Hematopoietic multipotent progenitor cell treated with erythropoietin and hydrocortisone succinate and interleukin-3 and kit ligand, for 17 days (in vitro differentiated cells): ENCODE measurements at regions not wholly inside any gene's neighbourhood (a gene's known extent, or its start where the extent isn't known, plus 50 kb on each side); places are given as distances from the start of the nearest gene placed in this dataset.

Experiments
- DNase-seq: peaks from one replicate; pipeline ENCODE4 v3.0.0-alpha.2; 2015; ENCODE audit warnings: low spot score

DNA sequence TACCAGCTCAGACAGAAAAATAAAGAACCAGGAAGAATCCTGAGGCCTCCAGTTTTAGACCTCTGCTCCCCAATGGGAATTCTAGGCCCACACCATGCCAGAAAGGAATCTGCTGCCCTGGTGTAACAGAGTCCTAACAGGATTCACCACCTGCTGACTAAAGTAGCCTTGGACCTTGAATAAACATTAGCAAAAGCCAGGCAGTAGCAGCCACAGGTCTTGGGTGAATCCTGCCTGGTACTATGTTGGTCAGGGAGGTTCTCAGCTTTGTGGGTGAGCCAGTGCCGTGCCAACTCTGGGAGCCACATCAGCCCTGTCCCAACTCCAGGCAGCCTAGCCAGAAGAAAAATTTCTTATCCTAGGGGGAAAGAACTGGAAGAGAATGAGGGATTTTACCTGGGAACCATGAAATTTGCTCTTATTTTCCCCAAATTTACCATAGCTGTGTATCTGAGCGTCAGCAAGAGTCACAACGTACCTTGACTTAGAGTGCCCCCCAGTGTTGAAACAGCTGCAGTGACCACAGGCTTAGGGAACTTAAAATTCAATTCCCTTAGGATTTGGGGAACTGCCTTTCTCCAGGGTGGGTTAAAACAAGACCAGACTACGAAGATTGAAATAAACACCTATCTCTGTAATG, 1895.6 kb upstream of the PRR20A start:
- DNase-seq: no peak

DNA sequence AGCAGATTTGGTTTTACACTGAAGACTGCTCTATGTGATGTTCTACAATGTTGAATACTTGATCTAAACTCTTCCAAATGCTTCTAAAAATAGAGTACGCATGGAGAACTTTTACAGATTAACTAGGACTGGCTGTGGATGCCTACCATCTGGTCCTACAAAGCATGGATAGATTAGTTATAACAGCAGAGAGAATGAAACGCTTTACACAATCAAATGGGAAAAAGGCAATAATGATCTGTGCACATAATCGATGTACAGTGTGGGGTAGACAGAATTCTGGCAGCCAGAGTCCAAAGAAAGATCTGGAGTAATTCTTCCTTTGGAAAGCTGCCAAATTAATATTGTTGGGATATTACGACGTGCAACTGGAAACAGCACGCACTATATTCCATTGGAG, 1885.5 kb upstream of the PRR20A start:
- DNase-seq: no peak

DNA sequence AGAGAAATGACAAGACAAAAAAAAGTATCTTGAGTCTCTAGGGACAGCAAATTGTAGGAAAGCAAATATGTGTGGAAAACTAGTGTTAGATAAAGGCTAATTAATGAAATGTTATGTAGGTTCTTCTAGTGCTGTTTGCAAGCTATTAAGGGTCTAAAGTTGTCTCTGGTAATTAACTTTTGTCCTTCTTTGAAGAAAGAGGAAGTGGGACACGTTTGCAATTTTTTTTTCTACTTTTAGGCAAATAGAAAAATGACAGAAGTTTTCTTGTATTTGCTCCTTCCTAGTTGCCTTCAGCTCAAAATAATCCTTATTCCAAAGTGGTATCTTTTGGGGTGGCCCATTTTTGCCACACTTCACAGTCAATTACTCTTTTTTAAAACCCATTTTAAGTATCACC, 1877.7 kb upstream of the PRR20A start:
- DNase-seq: no peak

DNA sequence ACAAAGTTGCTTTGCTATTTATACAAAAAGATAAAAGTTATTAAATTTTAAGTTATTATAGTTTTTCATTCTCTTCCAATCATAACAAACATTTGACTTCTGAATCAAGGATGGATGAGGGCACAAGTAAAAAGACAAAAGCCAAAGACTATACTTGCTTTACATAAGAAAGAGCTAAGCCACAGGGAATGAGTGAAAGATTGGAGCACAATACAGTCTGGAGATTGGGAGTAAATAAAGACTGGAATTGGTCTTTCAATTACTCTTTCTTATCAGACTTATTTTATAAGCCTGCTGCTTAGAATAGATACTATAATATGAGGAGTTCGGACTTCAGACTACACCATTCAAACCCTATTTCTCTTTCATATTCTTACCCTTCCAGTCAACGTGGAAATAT, 1874.1 kb upstream of the PRR20A start:
- no peak for DNase-seq

DNA sequence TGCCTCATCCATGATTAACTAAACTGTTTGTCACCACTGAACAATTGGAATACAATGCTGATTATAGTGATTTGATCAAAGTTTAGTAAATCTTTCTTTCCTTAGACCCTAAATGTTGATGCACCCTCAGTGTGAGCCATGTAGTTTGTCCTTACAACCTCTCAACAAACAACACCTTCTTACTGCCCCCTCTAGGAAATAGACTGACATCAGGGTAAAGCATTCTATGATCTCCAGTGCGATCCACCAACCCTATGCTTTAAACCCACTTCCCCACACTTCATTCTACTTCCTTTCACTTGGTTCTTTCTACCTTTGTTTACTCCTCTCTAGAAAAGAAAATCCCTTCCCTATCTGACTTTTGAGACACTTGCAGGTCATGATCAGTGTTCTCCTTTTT, 1842.5 kb upstream of the PRR20A start:
- DNase-seq: no peak

DNA sequence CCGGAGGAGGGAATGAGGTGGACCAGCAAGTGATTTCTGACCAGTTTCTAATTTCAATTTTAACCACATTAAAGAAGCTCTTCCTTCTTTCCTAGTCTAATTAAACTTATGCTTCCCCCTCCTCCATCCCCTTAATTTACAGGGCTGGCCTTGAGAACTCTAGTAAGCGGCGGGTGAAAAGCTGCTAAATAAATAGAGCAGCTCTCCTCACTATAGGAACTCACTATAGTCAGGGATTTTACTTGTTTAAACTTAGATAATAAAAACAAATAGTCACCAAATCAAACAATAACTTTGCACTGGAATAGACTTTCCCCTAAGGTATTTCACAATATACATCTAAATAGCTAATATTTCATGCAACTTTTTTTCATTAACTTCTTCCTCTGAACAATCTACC, 1838.2 kb upstream of the PRR20A start:
- DNase-seq: no peak

DNA sequence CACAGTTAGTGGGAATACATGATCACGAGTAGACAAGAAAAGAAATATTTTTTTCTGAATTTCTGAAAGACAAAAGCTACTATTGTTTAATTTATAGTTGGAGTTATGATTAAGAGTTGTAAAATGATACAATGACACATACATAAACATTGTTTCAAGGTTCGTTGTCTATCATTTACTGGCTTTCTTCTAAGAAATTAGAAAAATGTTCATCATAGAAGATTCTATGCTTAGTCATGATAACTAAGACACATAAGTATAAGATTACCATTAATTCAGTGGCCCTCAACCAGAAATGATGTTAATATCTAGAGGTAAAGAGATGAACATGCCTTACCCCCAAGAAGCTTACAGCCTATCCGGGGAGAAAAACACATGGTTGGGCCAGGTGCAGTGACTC, 1832.8 kb upstream of the PRR20A start:
- DNase-seq: no peak

DNA sequence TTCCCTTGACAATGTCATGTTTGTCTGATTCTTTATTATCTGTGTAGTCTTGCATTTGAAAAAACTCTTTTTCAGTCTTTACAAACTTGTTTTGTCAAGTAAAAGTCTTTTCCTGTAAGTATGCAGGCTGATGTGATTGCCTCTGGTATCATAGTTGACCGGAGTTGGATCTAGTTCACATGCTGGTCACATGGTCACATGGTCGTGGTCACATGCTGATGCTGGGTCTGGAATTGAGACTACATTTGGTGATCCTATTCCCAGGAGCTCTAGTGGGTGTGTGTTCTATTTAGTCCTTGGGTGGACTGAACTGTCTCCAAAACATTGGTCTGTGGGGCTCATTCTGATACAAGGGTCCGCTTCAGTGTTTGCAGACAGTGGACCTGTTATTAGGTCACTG, 1798.8 kb upstream of the PRR20A start:
- DNase-seq: no peak

DNA sequence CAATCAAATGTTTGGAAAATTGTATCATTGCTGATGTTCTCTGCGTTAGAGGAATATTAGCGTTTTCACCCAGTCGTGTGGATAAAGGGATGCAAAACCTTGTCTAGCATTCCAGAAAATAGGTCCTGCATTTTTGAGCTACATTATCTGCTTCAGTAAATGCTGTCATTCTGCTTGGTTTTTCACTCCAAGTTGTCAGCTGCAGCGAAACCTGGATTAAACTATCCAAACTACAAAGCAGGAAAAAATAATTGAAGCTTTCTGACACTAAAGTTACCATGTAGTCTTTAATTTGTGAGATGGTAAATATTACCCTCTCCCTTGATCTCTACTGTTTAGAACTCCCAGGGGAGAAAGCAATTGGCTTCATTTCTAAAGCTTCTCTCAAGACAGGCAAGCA, 1795.5 kb upstream of the PRR20A start:
- DNase-seq: no peak

DNA sequence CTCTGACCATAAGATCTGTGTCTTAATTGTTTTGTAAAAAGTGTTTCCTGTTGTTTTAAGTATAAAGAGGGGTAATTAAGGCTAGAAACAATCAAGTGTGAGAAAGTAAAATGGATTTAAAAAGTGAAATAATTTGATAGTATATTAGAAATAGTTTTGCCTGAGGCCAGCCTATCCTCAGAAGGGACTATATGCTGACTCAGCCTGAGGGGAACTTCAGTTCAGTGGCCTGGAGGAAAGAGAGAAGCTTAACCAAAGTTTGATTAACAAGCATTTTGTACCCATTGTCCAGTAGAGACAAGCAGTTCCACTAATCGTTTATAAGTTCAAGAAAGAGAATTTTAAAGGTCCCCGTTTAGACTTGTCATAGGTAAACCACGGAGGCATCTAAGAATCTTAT, 1793.2 kb upstream of the PRR20A start:
- no peak for DNase-seq

DNA sequence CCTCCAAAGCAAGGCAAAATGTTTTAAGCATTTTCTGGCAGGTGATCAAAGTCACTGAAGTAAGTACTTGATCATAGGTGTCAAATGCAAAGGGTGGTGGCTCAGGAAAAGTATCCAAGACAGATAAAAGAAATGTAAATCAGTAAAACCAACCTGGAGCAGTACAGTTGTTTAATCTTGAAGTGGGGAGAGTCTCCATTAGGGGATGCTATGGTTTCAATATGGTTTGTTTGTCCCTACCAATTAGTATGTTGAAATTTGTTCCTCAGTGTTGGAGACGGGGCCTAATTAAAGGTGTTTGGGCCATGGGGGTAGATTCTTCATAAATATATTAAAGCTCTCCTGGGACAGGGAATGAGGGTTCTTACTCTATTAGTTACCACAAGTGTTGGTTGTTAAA, 1781.7 kb upstream of the PRR20A start:
- DNase-seq: no peak

DNA sequence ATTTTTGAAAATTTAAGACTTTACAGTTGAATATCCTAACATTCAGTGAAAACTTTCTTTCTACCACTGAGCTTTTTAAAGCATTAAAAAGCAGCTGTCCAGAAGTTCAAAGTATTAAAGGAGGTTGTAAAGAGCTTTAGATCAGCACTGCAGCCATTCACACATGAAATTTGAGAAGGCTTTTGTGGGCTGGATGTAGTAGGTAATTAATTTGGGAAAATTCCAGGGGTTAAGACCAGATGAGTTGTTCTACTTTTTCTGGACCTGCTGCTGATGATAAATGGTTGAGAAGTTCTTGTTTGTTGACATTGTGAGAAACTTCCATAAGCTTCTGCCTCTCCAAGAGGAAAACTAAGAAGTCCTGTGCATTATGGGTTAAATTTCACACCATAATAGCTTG, 1779.6 kb upstream of the PRR20A start:
- no peak for DNase-seq

DNA sequence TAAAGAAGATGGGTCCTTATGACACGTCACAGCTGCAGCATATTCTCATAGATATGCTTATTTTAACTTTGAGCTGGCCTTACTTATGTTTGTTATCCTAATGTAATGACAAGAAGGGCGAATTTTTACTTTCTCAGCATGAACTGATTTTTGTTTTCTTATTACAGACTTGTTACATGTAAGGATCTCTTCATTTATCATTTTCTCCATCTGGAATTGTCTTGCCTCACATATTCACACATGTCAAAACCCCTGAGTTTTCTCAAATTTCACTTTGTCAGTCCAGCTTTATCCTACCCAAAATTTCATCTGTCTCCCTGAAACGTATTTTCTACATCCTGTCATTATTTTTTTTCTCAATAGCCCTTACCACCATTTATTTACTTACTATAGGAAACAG, 1774.0 kb upstream of the PRR20A start:
- DNase-seq: no peak

DNA sequence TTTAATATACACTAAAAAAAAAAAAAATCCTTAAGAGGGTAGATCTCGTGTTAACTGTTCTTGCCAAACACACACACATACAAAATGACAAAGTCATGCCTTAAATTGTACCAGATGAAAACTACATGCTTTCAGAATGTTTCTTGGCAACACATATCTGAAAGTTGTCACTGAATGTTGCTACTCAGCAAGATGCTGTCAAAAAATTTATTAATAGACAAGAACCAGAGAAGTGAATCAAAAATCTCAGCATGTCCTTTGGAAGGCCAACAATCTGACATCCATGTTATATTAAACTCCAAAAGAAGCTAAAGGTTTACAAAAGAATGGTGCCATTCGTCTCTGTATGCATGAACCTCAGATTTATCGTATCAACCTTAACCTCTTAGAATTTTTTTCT, 1746.2 kb upstream of the PRR20A start:
- DNase-seq: no peak

DNA sequence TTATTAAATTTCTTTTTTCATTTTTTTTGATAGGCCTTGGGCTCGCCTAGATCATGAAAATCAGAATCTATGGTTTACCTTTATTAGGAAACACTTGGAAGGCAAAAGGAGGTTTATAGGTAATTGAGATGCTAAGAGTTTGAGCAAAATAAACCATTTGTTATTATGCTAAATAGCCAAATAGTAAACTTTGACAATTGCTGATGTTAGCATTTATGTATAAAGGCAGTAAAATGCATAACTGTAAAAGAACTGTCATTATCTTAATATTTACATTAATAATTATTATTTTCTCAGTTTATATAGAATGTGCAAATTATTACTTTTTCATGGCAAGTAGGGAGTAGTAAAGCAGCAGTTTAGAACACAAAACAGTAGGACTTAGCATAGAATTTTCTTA, 1737.8 kb upstream of the PRR20A start:
- no peak for DNase-seq

DNA sequence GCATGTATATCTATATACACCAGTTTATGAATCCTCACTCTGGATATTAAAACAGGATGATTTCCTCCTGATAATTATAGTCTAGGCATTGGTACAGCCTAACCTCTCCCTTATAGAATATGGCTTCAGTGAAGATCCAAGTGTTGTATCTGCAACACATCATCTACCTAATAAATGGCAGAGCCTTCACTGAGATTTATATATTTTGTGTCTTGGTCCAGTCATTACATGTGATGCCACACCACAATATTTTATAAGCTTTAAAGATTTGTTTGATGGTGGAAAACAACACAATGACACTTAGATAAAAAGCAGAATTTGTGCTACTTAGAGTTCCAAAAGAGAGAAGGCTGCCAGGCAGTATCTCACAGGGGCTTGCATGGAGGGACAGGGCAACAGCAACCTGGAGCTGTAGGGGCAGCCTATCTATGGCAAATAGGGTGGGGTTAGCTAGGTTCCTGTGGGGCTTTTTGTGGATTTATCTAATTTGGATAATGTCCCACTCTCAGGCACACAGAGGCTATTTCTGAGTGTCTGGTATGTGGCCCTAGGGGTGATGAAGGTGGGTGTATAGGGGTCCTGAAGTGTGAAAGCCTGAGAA, 1736.7 kb upstream of the PRR20A start:
- no peak for DNase-seq

DNA sequence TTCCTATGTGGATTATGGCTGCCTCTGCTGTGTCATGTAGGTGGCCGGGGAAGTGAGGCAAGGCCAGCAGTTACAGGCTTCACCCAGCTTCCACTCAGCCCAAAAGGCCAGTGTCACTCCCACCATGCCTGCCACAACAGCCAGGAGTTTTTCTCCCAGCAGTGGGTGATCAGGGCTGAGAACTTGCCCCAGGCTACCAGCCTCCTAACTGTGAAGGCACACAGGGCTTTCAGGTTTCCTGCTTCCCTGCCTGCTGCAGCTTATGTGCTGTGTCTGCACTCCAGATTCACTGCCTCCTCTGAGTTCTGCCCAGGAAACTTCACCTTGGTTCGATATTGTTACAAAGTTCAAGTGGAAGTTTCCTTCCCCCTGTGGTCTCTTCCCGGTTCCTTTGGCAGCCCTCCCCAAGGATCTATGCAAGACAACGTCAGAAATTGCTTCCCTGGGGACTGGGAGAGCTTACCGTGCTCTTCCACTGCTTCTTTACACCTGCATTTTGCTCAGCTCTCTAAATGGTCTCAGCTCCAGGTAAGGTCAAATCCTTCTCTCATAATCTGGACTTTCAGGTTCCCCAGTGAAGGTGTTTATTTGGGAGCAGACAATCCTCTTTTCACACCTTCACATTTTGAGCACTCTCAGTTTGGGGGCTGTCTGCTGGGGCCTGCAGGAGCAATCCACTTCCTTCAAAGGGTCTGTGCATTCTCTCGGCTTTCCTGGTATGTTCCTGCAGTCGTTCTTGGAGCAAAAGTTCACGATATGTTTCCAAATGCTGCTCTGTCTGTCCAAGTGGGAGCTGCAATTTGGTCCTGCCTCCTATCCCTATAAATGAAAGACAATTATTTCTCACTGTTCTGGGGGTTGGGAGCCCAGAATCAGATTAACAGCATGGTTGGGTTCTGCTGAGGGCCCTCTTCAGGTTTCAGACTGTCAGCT, 1730.1 kb upstream of the PRR20A start:
- no peak for DNase-seq

DNA sequence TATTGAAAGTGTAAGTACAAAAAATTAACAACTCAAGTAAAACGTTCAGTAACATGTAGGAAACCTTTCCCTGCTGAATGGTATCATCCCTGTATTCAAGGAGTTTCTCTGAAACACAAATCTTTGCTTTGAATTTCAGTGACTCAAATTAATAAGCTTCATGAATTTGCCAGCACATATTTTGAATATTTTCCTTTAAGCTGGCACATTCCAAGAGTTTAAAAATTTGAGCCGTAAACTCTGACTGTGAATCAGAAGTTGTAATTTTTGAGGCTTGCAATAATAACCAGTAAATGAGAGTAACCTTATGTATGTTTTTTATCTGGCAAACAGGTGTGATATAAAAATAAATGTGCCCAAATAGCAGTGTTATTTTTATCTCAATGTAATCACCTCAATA, 1722.6 kb upstream of the PRR20A start:
- DNase-seq: no peak

DNA sequence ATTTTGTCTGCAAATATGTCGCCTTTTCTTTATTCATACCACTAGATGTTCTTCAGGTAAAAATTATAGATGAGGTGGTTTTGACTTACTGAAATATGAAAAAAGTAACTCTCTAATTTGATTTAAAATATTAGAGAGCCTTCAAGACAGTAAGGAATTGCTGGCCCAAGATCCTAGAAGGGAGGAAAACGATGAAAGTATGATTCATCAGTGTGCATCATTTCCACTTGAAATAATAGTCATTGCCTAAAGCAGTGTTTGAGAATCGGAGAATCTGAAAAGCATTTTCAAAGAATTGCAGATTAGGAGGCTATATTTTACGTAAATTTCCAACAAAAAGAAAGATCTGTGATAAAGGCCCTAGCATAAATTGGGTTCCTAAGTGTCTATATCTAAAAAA, 1707.9 kb upstream of the PRR20A start:
- no peak for DNase-seq

DNA sequence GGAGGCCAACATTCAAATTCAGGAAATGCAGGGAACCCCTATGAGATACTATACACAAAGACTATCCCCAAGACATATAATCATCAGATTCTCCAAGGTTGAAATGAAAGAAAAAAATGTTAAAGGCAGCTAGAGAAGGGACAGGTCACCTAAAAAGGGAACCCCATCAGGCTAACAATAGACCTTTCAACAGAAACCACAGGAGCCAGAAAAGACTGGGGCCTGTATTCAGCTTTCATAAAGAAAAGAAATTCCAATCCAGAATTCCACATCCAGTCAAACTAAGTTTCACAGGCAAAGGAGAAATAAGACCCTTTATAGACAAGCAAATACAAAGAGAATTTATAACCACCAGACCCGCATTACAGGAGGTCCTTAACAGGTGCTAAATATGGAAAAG, 1703.6 kb upstream of the PRR20A start:
- no peak for DNase-seq

DNA sequence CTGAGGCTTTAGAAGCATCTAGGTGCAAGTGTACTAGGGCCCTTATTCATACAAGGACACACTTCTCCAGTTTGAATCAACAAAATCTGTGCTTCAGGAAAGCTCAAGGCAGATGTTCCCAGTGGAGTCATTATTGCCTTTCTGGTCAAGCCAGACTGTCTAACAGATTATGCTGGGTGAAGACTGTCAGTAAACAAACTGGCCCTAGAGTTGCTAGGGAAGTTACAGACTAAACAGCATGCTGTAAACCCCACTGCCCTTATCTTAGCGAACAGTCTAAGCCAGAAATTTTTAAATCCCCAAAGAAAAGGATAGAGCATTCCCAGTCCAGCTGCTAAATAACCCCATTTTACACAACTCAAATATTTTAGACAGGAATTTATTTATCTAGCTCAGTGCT, 1701.3 kb upstream of the PRR20A start:
- DNase-seq: no peak

DNA sequence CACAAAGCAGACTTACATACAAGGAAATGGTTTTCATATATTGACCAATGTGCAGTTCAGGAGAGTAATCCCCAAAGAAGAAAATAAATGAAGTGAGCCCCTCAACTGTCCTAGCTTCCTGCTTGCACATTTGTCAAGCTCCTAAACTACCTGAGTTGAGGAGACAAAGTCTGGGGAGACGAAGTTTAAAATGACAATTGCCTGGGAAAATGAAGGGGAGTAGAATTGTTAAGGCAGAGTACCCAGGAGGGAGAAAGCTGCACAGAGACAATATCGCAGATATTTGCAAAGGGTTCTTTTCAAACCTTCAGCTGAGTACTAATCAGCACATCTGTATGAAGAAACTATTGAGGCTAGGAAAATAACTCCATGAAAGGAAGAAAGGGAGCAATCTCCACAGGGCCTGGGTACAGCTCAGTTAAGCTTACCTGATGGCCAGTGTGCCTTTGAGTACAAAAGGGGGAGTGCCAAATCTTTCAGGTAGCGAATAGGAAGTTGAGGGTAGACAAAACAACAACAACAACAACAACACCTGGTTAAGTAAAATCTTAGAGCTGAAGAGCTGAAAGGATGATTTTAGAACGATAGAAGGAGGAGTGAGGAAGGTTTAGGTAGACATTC, 1700.1 kb upstream of the PRR20A start:
- DNase-seq: no peak

DNA sequence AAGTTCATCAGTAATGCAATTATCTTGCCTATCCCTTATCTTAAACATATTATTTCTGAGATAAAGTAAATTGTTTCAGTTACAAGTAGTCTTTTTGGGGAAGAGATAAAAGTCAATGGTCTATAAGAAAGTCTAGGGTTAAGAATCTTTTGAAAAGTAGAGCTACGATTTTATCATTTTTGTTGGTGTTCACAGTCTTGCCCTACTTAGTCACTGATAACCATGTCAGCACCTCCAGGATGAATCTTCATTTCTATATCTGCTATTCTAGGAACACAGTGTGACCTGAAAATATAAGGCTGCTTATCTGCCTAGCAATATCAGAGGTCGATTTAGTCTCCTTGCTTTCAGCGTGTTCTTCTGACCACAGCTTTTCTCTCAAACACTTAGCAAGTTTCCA, 1676.5 kb upstream of the PRR20A start:
- no peak for DNase-seq
